ENCODE measurements at regions not wholly inside any gene's neighbourhood (a gene's known extent, or its start where the extent isn't known, plus 50 kb on each side); places are given as distances from the start of the nearest gene placed in this dataset.

DNA sequence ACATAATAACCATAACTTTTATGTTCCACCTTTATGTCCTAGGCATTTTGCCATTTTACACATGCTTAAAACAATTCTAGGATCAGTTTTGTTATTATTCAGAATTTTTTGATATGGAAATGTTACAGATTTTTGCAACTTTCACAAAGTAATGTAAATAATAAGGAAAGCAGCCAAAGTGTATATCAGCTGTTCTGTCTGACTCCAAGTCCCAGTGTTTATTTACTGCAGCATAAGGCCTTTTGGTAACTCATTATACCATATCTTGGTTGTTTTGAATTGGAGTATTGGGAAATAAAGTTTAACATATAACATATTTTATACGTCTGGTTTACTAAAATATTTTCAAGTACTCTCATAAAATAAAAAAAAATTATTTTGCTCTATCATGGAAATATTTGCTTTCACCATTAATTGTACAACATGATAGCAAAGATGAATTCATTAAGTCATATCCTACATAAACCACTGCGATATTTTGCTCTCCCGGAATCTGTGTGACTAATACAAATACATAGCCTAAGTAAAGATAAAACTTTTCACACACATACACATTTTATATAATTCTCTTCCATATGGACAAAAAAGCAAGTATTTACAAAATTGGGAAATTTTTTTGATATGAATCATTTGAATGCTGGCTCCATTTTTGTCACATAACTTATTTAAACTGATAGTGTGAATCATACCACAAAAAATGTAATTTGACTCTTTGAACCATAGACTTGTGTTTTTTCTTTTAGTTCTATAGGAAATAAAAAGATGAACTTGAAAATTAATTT, 399.0 kb downstream of the PABPC4L start:
- Histone ChIP-seq H3T11ph (ENCODE audit: low read length) (no peak overlapping the region), H3K4ac (ENCODE audit: low read depth, low read length) (no peak overlapping the region), H3K27me3 (ENCODE audit: insufficient read depth, low read length) (no peaks in the 10 kb centered on the region), H3K14ac (ENCODE audit: insufficient read depth, low read length) (no peak overlapping the region), H2BK5ac (ENCODE audit: insufficient read length, low read length) (no peak overlapping the region), H3K4me1 (ENCODE audit: insufficient read depth, low read length) (no peaks in the 10 kb centered on the region), H3K56ac (ENCODE audit: insufficient read length, low read depth, low read length) (no peak overlapping the region), H4K8ac (replicated peaks; ENCODE audit: insufficient read length, low read depth, low read length) (no peak overlapping the region), H3K79me2 (ENCODE audit: insufficient read depth, low read length) (no peaks in the 10 kb centered on the region), H2BK20ac (ENCODE audit: low read depth, low read length, poor library complexity, severe bottlenecking) (no peak overlapping the region), H3K27ac (ENCODE audit: insufficient read length, low read depth, low read length) (no peak overlapping the region), H2AK5ac (ENCODE audit: insufficient read length, low read length) (no peak overlapping the region), H3K23me2 (ENCODE audit: insufficient read length, low read depth, low read length, poor library complexity, severe bottlenecking) (no peaks in the 10 kb centered on the region), H3K9ac (ENCODE audit: extremely low read depth, insufficient read length, low read length) (no peak overlapping the region), H3K18ac (ENCODE audit: insufficient read length, low read depth, low read length) (no peak overlapping the region), H2BK12ac (ENCODE audit: insufficient read length, low read depth, low read length) (no peak overlapping the region), H3K79me1 (ENCODE audit: insufficient read depth, low read depth, low read length, poor library complexity, severe bottlenecking) (no peaks in the 10 kb centered on the region), H2AFZ (ENCODE audit: low read length) (no peak overlapping the region), H4K20me1 (ENCODE audit: control insufficient read depth, insufficient read depth, insufficient read length) (no peaks in the 10 kb centered on the region), H4K91ac (ENCODE audit: insufficient read length, low read depth, low read length) (no peak overlapping the region), H2BK15ac (ENCODE audit: low read depth, low read length) (no peak overlapping the region), H3K4me2 (ENCODE audit: insufficient read depth, insufficient read length, low read length) (no peak overlapping the region), H4K5ac (ENCODE audit: insufficient read length, low read depth, low read length) (no peak overlapping the region), H3K9me3 (ENCODE audit: control insufficient read depth, low read depth, low read length) (no peaks in the 10 kb centered on the region), H3K23ac (ENCODE audit: insufficient read length, low read depth, low read length) (no peak overlapping the region), H2BK120ac (ENCODE audit: low read depth, low read length, poor library complexity, severe bottlenecking) (no peak overlapping the region)
- no peaks in the 10 kb centered on the region for H3K36me3 Mint-ChIP-seq (ENCODE audit: insufficient read depth in 1 of 3, low read depth in 3 of 3)
- TF ChIP-seq, protein P1, sequence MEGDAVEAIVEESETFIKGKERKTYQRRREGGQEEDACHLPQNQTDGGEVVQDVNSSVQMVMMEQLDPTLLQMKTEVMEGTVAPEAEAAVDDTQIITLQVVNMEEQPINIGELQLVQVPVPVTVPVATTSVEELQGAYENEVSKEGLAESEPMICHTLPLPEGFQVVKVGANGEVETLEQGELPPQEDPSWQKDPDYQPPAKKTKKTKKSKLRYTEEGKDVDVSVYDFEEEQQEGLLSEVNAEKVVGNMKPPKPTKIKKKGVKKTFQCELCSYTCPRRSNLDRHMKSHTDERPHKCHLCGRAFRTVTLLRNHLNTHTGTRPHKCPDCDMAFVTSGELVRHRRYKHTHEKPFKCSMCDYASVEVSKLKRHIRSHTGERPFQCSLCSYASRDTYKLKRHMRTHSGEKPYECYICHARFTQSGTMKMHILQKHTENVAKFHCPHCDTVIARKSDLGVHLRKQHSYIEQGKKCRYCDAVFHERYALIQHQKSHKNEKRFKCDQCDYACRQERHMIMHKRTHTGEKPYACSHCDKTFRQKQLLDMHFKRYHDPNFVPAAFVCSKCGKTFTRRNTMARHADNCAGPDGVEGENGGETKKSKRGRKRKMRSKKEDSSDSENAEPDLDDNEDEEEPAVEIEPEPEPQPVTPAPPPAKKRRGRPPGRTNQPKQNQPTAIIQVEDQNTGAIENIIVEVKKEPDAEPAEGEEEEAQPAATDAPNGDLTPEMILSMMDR (conservative IDR thresholded peaks at IDR 0.05) = no peak
- DNase-seq = no peak
- no peaks in the 10 kb centered on the region for H3K27me3 Mint-ChIP-seq (ENCODE audit: low read depth)
- H3K4me3 Mint-ChIP-seq = no peak overlapping the region
- no peaks in the 10 kb centered on the region for H3K9me3 Mint-ChIP-seq
- WGBS (ENCODE audit: extremely low coverage, insufficient read length, low lambda C conversion rate) = no CpG with 5 or more reads among the region's 3 CpGs
- no peak overlapping the region for H3K27ac Mint-ChIP-seq
- peaks cover 15 to 19% of the 10 kb centered on the region in 2 experiments for H3K4me1 Mint-ChIP-seq

Data from H9 (cell line).